ENCODE measurements at regions not wholly inside any gene's neighbourhood (a gene's known extent, or its start where the extent isn't known, plus 50 kb on each side); places are given as distances from the start of the nearest gene placed in this dataset.

DNA sequence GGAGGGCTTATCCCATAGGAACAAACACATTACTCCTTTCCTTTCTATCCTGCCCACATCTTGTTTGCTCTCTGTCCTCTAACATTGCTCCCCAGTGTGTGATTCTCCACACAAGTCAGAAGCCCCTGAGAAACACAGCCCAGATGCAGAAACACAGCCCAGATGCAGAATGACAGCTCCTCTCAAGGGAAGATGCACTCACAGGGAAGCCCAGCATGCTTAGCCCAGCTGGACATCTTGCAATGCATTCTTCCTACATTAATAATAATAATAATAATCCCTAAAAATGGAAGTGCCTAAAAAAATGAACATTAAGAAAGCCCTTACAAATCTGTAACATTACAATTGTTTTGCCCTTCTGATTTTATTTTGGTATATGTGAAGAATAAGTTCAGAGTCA, 172.1 kb downstream of the CBLN2 start:
- DNase-seq: no peak
- no peak overlapping the region for H3K27ac Mint-ChIP-seq
- H3K27me3 Mint-ChIP-seq (ENCODE audit: insufficient read depth): no peaks in the 10 kb centered on the region
- TF ChIP-seq, protein P1, sequence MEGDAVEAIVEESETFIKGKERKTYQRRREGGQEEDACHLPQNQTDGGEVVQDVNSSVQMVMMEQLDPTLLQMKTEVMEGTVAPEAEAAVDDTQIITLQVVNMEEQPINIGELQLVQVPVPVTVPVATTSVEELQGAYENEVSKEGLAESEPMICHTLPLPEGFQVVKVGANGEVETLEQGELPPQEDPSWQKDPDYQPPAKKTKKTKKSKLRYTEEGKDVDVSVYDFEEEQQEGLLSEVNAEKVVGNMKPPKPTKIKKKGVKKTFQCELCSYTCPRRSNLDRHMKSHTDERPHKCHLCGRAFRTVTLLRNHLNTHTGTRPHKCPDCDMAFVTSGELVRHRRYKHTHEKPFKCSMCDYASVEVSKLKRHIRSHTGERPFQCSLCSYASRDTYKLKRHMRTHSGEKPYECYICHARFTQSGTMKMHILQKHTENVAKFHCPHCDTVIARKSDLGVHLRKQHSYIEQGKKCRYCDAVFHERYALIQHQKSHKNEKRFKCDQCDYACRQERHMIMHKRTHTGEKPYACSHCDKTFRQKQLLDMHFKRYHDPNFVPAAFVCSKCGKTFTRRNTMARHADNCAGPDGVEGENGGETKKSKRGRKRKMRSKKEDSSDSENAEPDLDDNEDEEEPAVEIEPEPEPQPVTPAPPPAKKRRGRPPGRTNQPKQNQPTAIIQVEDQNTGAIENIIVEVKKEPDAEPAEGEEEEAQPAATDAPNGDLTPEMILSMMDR (IDR thresholded peaks at IDR 0.05): no peak
- no peaks in the 10 kb centered on the region for H3K4me1 Mint-ChIP-seq (ENCODE audit: low read depth)
- no peaks in the 10 kb centered on the region; the same call in 1 of the 2 replicates for H3K36me3 Mint-ChIP-seq (ENCODE audit: low read depth)
- H3K4me3 Mint-ChIP-seq: no peak overlapping the region
- H3K9me3 Mint-ChIP-seq: peaks cover 64% of the 10 kb centered on the region

DNA sequence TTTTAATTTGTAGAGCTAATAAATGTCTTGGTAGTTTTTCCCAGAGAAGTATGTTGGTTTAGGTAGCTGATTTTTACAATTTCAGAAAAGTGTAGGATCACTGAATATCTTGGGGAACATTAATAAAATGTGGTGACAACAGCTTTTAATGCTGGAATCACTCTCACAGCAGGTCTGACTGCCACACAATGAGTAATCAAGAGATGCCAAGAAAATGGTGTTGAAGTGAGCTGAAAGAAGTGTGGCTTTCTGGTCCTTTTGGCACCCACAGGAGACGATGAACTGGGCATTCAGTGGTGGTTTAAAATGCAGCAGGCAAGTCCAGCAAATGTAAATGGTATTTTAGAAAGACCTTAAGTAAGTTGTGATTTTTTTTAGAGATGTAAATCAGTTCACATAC, 175.8 kb downstream of the CBLN2 start:
- no peak for DNase-seq
- Mint-ChIP-seq H3K27me3 (ENCODE audit: insufficient read depth) (no peaks in the 10 kb centered on the region), H3K36me3 (ENCODE audit: low read depth) (no peaks in the 10 kb centered on the region; the same call in 1 of the 2 replicates), H3K4me1 (ENCODE audit: low read depth) (no peaks in the 10 kb centered on the region), H3K9me3 (peaks cover 43% of the 10 kb centered on the region), H3K27ac (no peak overlapping the region), H3K4me3 (no peak overlapping the region)
- TF ChIP-seq, protein P1 (IDR thresholded peaks at IDR 0.05): no peak

DNA sequence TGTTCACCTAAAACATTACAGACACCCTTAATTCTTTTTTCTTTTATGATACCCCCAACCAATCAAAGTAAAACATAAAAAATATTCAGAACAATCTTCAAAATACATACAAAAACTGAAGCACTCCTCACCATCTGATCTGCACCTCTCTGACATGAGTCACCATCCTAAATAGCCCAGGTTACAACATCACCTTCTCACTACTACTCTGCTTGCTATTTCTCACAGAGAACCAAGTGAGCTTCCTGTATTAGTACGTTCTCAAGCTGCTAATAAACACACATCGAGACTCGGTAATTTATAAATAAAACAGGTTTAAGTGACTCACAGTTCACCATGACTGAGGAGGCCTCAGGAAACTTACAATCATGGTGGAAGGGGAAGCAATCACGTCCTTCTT, 183.5 kb downstream of the CBLN2 start:
- no peaks in the 10 kb centered on the region for H3K4me1 Mint-ChIP-seq (ENCODE audit: low read depth)
- no peak for DNase-seq
- no peak overlapping the region for H3K27ac Mint-ChIP-seq
- H3K4me3 Mint-ChIP-seq: no peak overlapping the region
- no peaks in the 10 kb centered on the region; the same call in 1 of the 2 replicates for H3K27me3 Mint-ChIP-seq (ENCODE audit: insufficient read depth)
- H3K36me3 Mint-ChIP-seq (ENCODE audit: low read depth): no peaks in the 10 kb centered on the region
- peaks cover 47% of the 10 kb centered on the region for H3K9me3 Mint-ChIP-seq
- TF ChIP-seq, protein P1 (IDR thresholded peaks at IDR 0.05): no peak

DNA sequence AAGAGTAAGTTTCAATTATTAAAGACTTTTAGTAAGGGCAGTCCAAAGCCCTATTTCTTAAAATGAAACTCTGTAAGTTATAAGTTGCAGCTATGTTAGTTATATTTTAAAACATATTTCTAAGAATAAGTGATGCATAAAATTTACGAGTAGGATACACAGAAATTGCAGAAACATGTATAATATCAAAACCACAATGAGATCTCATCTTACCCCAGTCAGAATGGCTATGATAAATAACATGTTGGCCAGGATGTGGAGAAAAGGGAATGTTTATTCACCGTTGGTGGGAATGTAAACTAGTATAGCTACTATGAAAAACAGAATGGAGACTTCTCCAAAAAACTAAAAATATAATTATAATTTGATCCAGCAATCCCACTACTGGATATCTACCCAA, 201.2 kb downstream of the CBLN2 start:
- Mint-ChIP-seq H3K4me3 (no peak overlapping the region), H3K36me3 (ENCODE audit: low read depth) (no peaks in the 10 kb centered on the region), H3K4me1 (ENCODE audit: low read depth) (no peaks in the 10 kb centered on the region), H3K27ac (no peak overlapping the region), H3K27me3 (ENCODE audit: insufficient read depth) (no peaks in the 10 kb centered on the region), H3K9me3 (peaks cover 43% of the 10 kb centered on the region)
- TF ChIP-seq, protein P1 (IDR thresholded peaks at IDR 0.05): no peak
- DNase-seq: no peak

- DNase-seq: no peak
- H3K27ac Mint-ChIP-seq: no peak overlapping the region
- H3K9me3 Mint-ChIP-seq: peaks cover 36% of the 10 kb centered on the region
- H3K4me1 Mint-ChIP-seq (ENCODE audit: low read depth): no peaks in the 10 kb centered on the region
- H3K4me3 Mint-ChIP-seq: no peak overlapping the region
- TF ChIP-seq, protein P1 (IDR thresholded peaks at IDR 0.05): no peak
- no peaks in the 10 kb centered on the region; the same call in 1 of the 2 replicates for H3K27me3 Mint-ChIP-seq (ENCODE audit: insufficient read depth)
- no peaks in the 10 kb centered on the region for H3K36me3 Mint-ChIP-seq (ENCODE audit: low read depth)
These were observed 204.2 kb downstream of the CBLN2 start for GRCh38 chr18:72339976-72340375.

DNA sequence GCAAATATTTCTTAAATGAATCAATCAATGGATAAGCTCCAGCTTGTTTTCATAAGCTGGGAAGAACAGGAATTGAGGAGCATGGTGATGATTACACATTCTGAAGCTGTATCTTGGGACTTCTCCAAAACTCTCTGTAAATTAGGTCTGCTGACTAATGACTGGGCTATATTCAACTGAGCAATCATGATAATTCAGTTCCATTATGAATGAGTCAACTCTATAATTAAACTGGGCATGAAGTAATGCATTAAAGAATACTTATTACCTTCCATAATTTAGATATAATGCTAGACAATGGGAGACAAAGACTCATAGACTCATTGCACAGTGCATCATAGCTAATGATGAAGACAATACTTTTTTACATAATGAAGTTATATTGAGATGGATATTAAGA, 207.4 kb downstream of the CBLN2 start:
- Mint-ChIP-seq H3K4me3 (no peak overlapping the region), H3K36me3 (ENCODE audit: low read depth) (no peaks in the 10 kb centered on the region), H3K27ac (no peak overlapping the region), H3K9me3 (peaks cover 30% of the 10 kb centered on the region), H3K27me3 (ENCODE audit: insufficient read depth) (no peaks in the 10 kb centered on the region; the same call in 1 of the 2 replicates), H3K4me1 (ENCODE audit: low read depth) (no peaks in the 10 kb centered on the region)
- no peak for DNase-seq
- TF ChIP-seq, protein P1 (IDR thresholded peaks at IDR 0.05): no peak
